Lung microvascular endothelial cell (primary cell): ENCODE measurements at regions not wholly inside any gene's neighbourhood (a gene's known extent, or its start where the extent isn't known, plus 50 kb on each side); places are given as distances from the start of the nearest gene placed in this dataset.

Experiments
- DNase-seq, 2 donors: peaks; one replicate each; pipeline versions ENCODE4 v3.0.0 to v3.0.0-alpha.2; 2010; ENCODE audit warnings: low read depth in 2 of 2

GRCh38 chr3:162192340-162193029, 695.9 kb downstream of the OTOL1 start:
- DNase-seq = no peak

- no peak for DNase-seq
These were observed 696.8 kb downstream of the OTOL1 start for GRCh38 chr3:162193148-162194095.

- DNase-seq = no peak
These were observed 698.5 kb downstream of the OTOL1 start for GRCh38 chr3:162195147-162195546.

GRCh38 chr3:162196964-162197363, 700.4 kb downstream of the OTOL1 start:
- DNase-seq = no peak

- DNase-seq = no peak
These were observed 704.2 kb downstream of the OTOL1 start for GRCh38 chr3:162200836-162201235.

GRCh38 chr3:162206648-162207047, 710.0 kb downstream of the OTOL1 start:
- no peak for DNase-seq

GRCh38 chr3:162211470-162211869, 714.9 kb downstream of the OTOL1 start:
- no peak for DNase-seq

- DNase-seq = no peak
These were observed 716.6 kb downstream of the OTOL1 start for GRCh38 chr3:162213196-162213595.

GRCh38 chr3:162213956-162214355, 717.3 kb downstream of the OTOL1 start:
- DNase-seq = no peak

GRCh38 chr3:162217647-162218046, 721.0 kb downstream of the OTOL1 start:
- DNase-seq = no peak

- no peak for DNase-seq
These were observed 721.9 kb downstream of the OTOL1 start for GRCh38 chr3:162218479-162218878.

- DNase-seq = no peak
These were observed 728.1 kb downstream of the OTOL1 start for GRCh38 chr3:162224746-162225145.

GRCh38 chr3:162236949-162237348, 740.3 kb downstream of the OTOL1 start:
- DNase-seq = no peak

GRCh38 chr3:162250782-162251181, 754.2 kb downstream of the OTOL1 start:
- no peak for DNase-seq

- no peak for DNase-seq
These were observed 765.5 kb downstream of the OTOL1 start for GRCh38 chr3:162262129-162262528.

GRCh38 chr3:162263596-162263995, 767.0 kb downstream of the OTOL1 start:
- no peak for DNase-seq

- DNase-seq = no peak
These were observed 773.2 kb downstream of the OTOL1 start for GRCh38 chr3:162269636-162270458.

- DNase-seq = no peak
These were observed 777.5 kb downstream of the OTOL1 start for GRCh38 chr3:162274070-162274469.

GRCh38 chr3:162278834-162279233, 782.2 kb downstream of the OTOL1 start:
- DNase-seq = no peak

GRCh38 chr3:162285259-162285658, 788.7 kb downstream of the OTOL1 start:
- no peak for DNase-seq

GRCh38 chr3:162287600-162287999, 791.0 kb downstream of the OTOL1 start:
- no peak for DNase-seq

GRCh38 chr3:162292409-162292808, 795.8 kb downstream of the OTOL1 start:
- DNase-seq = no peak
